ENCODE measurements at regions not wholly inside any gene's neighbourhood (a gene's known extent, or its start where the extent isn't known, plus 50 kb on each side); places are given as distances from the start of the nearest gene placed in this dataset.

DNA sequence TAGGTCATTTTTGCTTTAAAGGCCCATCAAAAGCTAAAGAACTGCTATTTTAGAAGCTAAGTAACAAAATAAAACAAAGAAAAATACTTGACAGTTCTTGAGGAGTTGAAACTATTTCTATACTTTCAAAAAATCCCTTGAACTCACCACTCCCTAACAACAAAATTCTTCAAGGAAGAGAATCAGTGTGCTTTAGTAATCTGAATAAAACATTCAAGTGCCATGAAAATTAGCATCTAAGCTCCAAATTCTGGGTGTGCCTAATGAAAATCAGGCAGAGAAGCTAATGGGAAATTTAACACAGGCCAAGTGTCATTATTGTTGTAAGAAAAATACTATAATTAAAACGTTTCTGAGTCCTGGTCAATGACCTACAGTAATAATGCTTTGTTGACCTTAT, 456.3 kb downstream of the ZEB2 start:
- H3K4me3 ChIP-seq (ENCODE audit: low read depth, low read length, poor library complexity, severe bottlenecking): no peak overlapping the region
- ChIA-PET POLR2A (ENCODE audit: low non-redundant PET) (no interaction called here), CTCF (no interaction called here)
- intact Hi-C loops (cut with micrococcal nuclease; ENCODE audit: unreplicated experiment): no loop called here
- DNase-seq (ENCODE audit: low spot score): no peak
- no TSS peak for BruUV-seq (replicated peaks)
- H3K36me3 ChIP-seq (ENCODE audit: insufficient read depth, low read length, poor library complexity, severe bottlenecking): no peaks in the 10 kb centered on the region
- no peak overlapping the region for H3K27ac ChIP-seq (ENCODE audit: low read depth, low read length, poor library complexity, severe bottlenecking)
- H3K9me3 ChIP-seq (ENCODE audit: low read depth, low read length, poor library complexity, severe bottlenecking): no peaks in the 10 kb centered on the region
- H3K4me1 ChIP-seq (ENCODE audit: insufficient read depth, low read length, poor library complexity, severe bottlenecking): no peaks in the 10 kb centered on the region
- no peaks in the 10 kb centered on the region for H3K27me3 ChIP-seq (replicated peaks; ENCODE audit: insufficient read depth, low read depth, low read length, poor library complexity)
- no peak for TF ChIP-seq EZH2 (IDR thresholded peaks at IDR 0.05; ENCODE audit: borderline replicate concordance, low read depth, low read length, poor library complexity, severe bottlenecking)
- TF ChIP-seq, protein P1, sequence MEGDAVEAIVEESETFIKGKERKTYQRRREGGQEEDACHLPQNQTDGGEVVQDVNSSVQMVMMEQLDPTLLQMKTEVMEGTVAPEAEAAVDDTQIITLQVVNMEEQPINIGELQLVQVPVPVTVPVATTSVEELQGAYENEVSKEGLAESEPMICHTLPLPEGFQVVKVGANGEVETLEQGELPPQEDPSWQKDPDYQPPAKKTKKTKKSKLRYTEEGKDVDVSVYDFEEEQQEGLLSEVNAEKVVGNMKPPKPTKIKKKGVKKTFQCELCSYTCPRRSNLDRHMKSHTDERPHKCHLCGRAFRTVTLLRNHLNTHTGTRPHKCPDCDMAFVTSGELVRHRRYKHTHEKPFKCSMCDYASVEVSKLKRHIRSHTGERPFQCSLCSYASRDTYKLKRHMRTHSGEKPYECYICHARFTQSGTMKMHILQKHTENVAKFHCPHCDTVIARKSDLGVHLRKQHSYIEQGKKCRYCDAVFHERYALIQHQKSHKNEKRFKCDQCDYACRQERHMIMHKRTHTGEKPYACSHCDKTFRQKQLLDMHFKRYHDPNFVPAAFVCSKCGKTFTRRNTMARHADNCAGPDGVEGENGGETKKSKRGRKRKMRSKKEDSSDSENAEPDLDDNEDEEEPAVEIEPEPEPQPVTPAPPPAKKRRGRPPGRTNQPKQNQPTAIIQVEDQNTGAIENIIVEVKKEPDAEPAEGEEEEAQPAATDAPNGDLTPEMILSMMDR (conservative IDR thresholded peaks at IDR 0.05; ENCODE audit: low read depth, low read length): no peak

DNA sequence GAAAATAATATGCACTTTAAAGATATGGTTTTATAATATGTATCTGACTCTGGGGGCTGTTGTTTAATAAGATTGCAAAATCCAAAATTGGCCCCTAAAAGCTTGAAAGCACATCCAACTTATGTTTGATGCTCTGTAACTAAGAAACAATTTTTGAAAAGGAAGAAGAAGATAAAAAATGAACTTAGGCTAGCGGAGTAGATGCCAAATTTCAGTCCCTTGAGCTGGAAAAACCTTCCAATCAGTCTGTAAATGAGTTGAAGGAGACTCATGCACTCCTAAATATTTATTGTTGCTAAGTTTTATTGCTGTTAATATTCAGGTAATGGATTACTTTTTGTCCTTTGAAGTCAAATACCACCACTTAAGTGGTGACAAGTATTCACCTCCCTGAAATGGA, 465.0 kb downstream of the ZEB2 start:
- DNase-seq (ENCODE audit: low spot score): no peak
- Histone ChIP-seq H3K4me3 (ENCODE audit: low read depth, low read length, poor library complexity, severe bottlenecking) (no peak overlapping the region), H3K4me1 (ENCODE audit: insufficient read depth, low read length, poor library complexity, severe bottlenecking) (no peaks in the 10 kb centered on the region), H3K9me3 (ENCODE audit: low read depth, low read length, poor library complexity, severe bottlenecking) (no peaks in the 10 kb centered on the region), H3K27ac (ENCODE audit: low read depth, low read length, poor library complexity, severe bottlenecking) (no peak overlapping the region), H3K36me3 (ENCODE audit: insufficient read depth, low read length, poor library complexity, severe bottlenecking) (no peaks in the 10 kb centered on the region), H3K27me3 (replicated peaks; ENCODE audit: insufficient read depth, low read depth, low read length, poor library complexity) (no peaks in the 10 kb centered on the region)
- TF ChIP-seq, protein P1 (conservative IDR thresholded peaks at IDR 0.05; ENCODE audit: low read depth, low read length): no peak
- TF ChIP-seq EZH2 (IDR thresholded peaks at IDR 0.05; ENCODE audit: borderline replicate concordance, low read depth, low read length, poor library complexity, severe bottlenecking): no peak
- CTCF ChIA-PET: no interaction called here
- intact Hi-C loops (cut with micrococcal nuclease; ENCODE audit: unreplicated experiment): no loop called here
- no TSS peak for BruUV-seq (replicated peaks)
- POLR2A ChIA-PET (ENCODE audit: low non-redundant PET): no interaction called here

DNA sequence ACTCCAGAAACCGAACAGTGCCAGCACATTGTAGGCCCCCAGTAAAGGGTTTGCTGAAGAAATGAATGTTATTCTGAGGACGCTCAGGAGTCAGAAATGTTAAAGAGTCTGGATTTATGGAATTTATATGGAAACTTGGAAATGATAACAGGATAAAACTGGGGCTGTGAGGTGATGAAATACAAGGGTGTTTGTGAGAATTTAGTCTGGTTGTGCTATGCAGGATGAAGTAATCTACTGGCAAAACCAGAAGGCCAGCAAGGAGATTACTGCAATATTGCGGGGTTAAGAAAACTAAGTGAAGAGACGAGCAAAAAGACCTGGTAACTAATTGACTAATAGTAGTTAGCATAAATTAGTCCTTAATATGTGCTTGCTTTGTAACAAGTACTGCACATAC, 467.8 kb downstream of the ZEB2 start:
- no peak for DNase-seq (ENCODE audit: low spot score)
- CTCF ChIA-PET: no interaction called here
- Histone ChIP-seq H3K27me3 (replicated peaks; ENCODE audit: insufficient read depth, low read depth, low read length, poor library complexity) (no peaks in the 10 kb centered on the region), H3K27ac (ENCODE audit: low read depth, low read length, poor library complexity, severe bottlenecking) (no peak overlapping the region), H3K4me1 (ENCODE audit: insufficient read depth, low read length, poor library complexity, severe bottlenecking) (no peaks in the 10 kb centered on the region), H3K4me3 (ENCODE audit: low read depth, low read length, poor library complexity, severe bottlenecking) (no peak overlapping the region), H3K36me3 (ENCODE audit: insufficient read depth, low read length, poor library complexity, severe bottlenecking) (no peaks in the 10 kb centered on the region), H3K9me3 (ENCODE audit: low read depth, low read length, poor library complexity, severe bottlenecking) (no peaks in the 10 kb centered on the region)
- intact Hi-C loops (cut with micrococcal nuclease; ENCODE audit: unreplicated experiment): no loop called here
- BruUV-seq (replicated peaks): no TSS peak
- POLR2A ChIA-PET (ENCODE audit: low non-redundant PET): no interaction called here
- no peak for TF ChIP-seq EZH2 (IDR thresholded peaks at IDR 0.05; ENCODE audit: borderline replicate concordance, low read depth, low read length, poor library complexity, severe bottlenecking)
- TF ChIP-seq, protein P1 (conservative IDR thresholded peaks at IDR 0.05; ENCODE audit: low read depth, low read length): no peak
